GM12878 (cell line): ENCODE measurements at regions not wholly inside any gene's neighbourhood (a gene's known extent, or its start where the extent isn't known, plus 50 kb on each side); places are given as distances from the start of the nearest gene placed in this dataset.

Experiments
- ATAC-seq: fragments of 200-7000 bp; cut with Tn5 transposase; 3 replicates; pipeline ENCODE4 v1.9.1; 2020; ENCODE audit warnings: mild to moderate bottlenecking, moderate library complexity
- BruUV-seq: library from RNA; stranded (reverse); fragments of 400-500 nt; replicated peaks from 2 replicates; lab custom pipeline; 2021; lab: Mats Ljungman, UMichigan
- CTCF ChIA-PET: fragments of 300-600 bp; sonication (Branson Sonifier 250); formaldehyde crosslinking; extraction: SDS; loops from one replicate; lab custom pipeline; 2021; ENCODE audit warnings: inconsistent platforms; lab: Yijun Ruan, JAX
- POLR2A ChIA-PET: fragments of 350-600 bp; formaldehyde crosslinking; extraction: SDS; loops from one replicate; lab custom pipeline; 2021; ENCODE audit warnings: inconsistent platforms; lab: Charles Lee
- RAD21 ChIA-PET: fragments of 300-600 bp; sonication (Branson Sonifier 250); formaldehyde crosslinking; loops from one replicate; lab custom pipeline; 2023; ENCODE audit warnings: antibody characterized with exemption; ENCODE audit not compliant: unreplicated experiment; lab: Charles Lee
- SMC1A ChIA-PET: fragments of 300-600 bp; sonication (Branson Sonifier 250); formaldehyde crosslinking; loops from one replicate; lab custom pipeline; 2023; ENCODE audit not compliant: unreplicated experiment, uncharacterized antibody; lab: Charles Lee
- DNase-seq: peaks from one replicate; pipeline ENCODE4 v3.0.0-alpha.2; 2011; ENCODE audit warnings: low read depth, low spot score
- FAIRE-seq: peaks from 3 replicates; lab custom pipeline; 2011; peaks lifted over from hg19 to GRCh38; lab: Jason Lieb, UNC
- H2AFZ ChIP-seq: 2 replicates; pipeline ENCODE4 v1.6.0; 2011; ENCODE audit warnings: low read depth, low read length, control low read depth; ENCODE audit not compliant: control insufficient read depth
- H3K27ac ChIP-seq: 2 replicates; pipeline ENCODE4 v1.5.1; 2011; ENCODE audit warnings: control low read depth; ENCODE audit not compliant: control insufficient read depth, insufficient read depth
- H3K27me3 ChIP-seq, 2 experiments: replicated peaks in 1 of 2; 2 replicates each; pipeline versions ENCODE4 v1.6.0 to v1.6.1; 2011; ENCODE audit warnings: low read length in 1 of 2; ENCODE audit not compliant: control insufficient read depth in 2 of 2, insufficient read depth in 2 of 2
- H3K36me3 ChIP-seq, 2 experiments: 2 replicates each; pipeline ENCODE4 v1.5.1; 2011; ENCODE audit warnings: low read length in 1 of 2; ENCODE audit not compliant: control insufficient read depth in 2 of 2, insufficient read depth in 2 of 2
- H3K4me1 ChIP-seq: 2 replicates; pipeline ENCODE4 v1.6.1; 2011; ENCODE audit warnings: mild to moderate bottlenecking, low read length, moderate library complexity, mixed read lengths; ENCODE audit not compliant: control insufficient read depth, insufficient read depth
- H3K4me2 ChIP-seq: 2 replicates; pipeline ENCODE4 v1.6.0; 2011; ENCODE audit warnings: control low read depth; ENCODE audit not compliant: control insufficient read depth, insufficient read depth
- H3K4me3 ChIP-seq: fragments of 200-600 bp; sonication (generic); 2 replicates; pipeline ENCODE4 v1.5.1; 2016
- H3K79me2 ChIP-seq: 2 replicates; pipeline ENCODE4 v1.6.0; 2011; ENCODE audit warnings: low read length; ENCODE audit not compliant: control insufficient read depth, insufficient read depth
- H3K9ac ChIP-seq: 2 replicates; pipeline ENCODE4 v1.8.0; 2011; ENCODE audit warnings: low read length, control low read depth, mixed read lengths; ENCODE audit not compliant: control insufficient read depth, insufficient read depth
- H3K9me3 ChIP-seq: replicated peaks from 3 replicates; pipeline ENCODE4 v1.5.1; 2011; ENCODE audit warnings: mild to moderate bottlenecking, low read length; ENCODE audit not compliant: control insufficient read depth, insufficient read depth
- H4K20me1 ChIP-seq: 2 replicates; pipeline ENCODE4 v1.6.0; 2011; ENCODE audit not compliant: control insufficient read depth, insufficient read depth
- E2F8 ChIP-seq: fragments of 450-650 bp; IDR thresholded peaks from 2 replicates; pipeline ENCODE4 v1.6.1; 2018; ENCODE audit warnings: mild to moderate bottlenecking, low read depth, moderate library complexity; ENCODE audit not compliant: partially characterized antibody
- HDAC6 ChIP-seq: fragments of 200-600 bp; sonication (generic); IDR thresholded peaks from one replicate; pipeline ENCODE4 v1.8.0; 2017; ENCODE audit warnings: antibody characterized with exemption; ENCODE audit not compliant: unreplicated experiment
- NFYA ChIP-seq: IDR thresholded peaks from 2 replicates; pipeline ENCODE4 v1.6.1; 2011; ENCODE audit warnings: low read depth, mild to moderate bottlenecking, low read length, improper control_type of control experiment, borderline replicate concordance
- NR2C1 ChIP-seq: fragments of 450-650 bp; IDR thresholded peaks from 2 replicates; pipeline ENCODE4 v1.6.1; 2017; ENCODE audit warnings: antibody characterized with exemption, mild to moderate bottlenecking, moderate library complexity
- POLR2AphosphoS5 ChIP-seq: IDR thresholded peaks from 2 replicates; pipeline ENCODE4 v1.6.1; 2011; ENCODE audit warnings: mild to moderate bottlenecking, low read length, inconsistent platforms
- SKIL ChIP-seq: fragments of 450-650 bp; IDR thresholded peaks from 2 replicates; pipeline ENCODE4 v1.6.1; 2017; ENCODE audit warnings: mild to moderate bottlenecking, low read depth, inconsistent platforms; ENCODE audit not compliant: poor library complexity, severe bottlenecking
- SMC3 ChIP-seq: IDR thresholded peaks from 2 replicates; pipeline ENCODE4 v1.6.1; 2011; ENCODE audit warnings: low read length, improper control_type of control experiment, borderline replicate concordance
- ZBTB4 ChIP-seq: fragments of 450-650 bp; formaldehyde crosslinking; IDR thresholded peaks from 2 replicates; pipeline ENCODE4 v1.4.0; 2022; ENCODE audit warnings: mild to moderate bottlenecking, moderate library complexity
- ZNF687 ChIP-seq: fragments of 450-650 bp; IDR thresholded peaks from 2 replicates; pipeline ENCODE4 v1.6.1; 2017; ENCODE audit warnings: mild to moderate bottlenecking, moderate library complexity
- ZSCAN29 ChIP-seq: fragments of 450-650 bp; IDR thresholded peaks from 2 replicates; pipeline ENCODE4 v1.6.1; 2017; ENCODE audit warnings: mild to moderate bottlenecking, moderate library complexity
- WGBS: methylation state at CpG from one replicate; pipeline ENCODE4 v1.1.6; 2016; ENCODE audit warnings: low lambda C conversion rate; ENCODE audit not compliant: insufficient replicate concordance, insufficient coverage; ENCODE audit errors: missing lambda C conversion rate; 5-methylcytosine and 5-hydroxymethylcytosine counted together
- in situ Hi-C: fragments of 300-500 bp; cut with MboI; formaldehyde crosslinking; loops from 9 replicates; pipeline ENCODE4 v1.14.3; 2018; ENCODE audit warnings: mixed read lengths
- intact Hi-C: fragments of 100-400 bp; cut with micrococcal nuclease; formaldehyde crosslinking; loops from one replicate; pipeline ENCODE4 v1.14.2; 2022; ENCODE audit not compliant: unreplicated experiment

- no peaks in the 10 kb centered on the region for H3K9me3 ChIP-seq
- in situ Hi-C loops = no loop called here
- CTCF ChIA-PET = no interaction called here
- no peaks in the 10 kb centered on the region for H3K27me3 ChIP-seq
- FAIRE-seq = no peak
- POLR2A ChIA-PET = no interaction called here
- no peak for ATAC-seq
- RAD21 ChIA-PET = no interaction called here
- no peak for DNase-seq
- H3K9ac ChIP-seq = no peak overlapping the region
- H3K79me2 ChIP-seq = no peaks in the 10 kb centered on the region
- H3K4me2 ChIP-seq = no peak overlapping the region
- SMC1A ChIA-PET = no interaction called here
- no peaks in the 10 kb centered on the region for H4K20me1 ChIP-seq
- H3K36me3 ChIP-seq = no peaks in the 10 kb centered on the region
- intact Hi-C loops = no loop called here
- peaks cover 3% of the 10 kb centered on the region; the same call in 1 of the 2 replicates for H3K4me1 ChIP-seq
- BruUV-seq = no TSS peak
- no peak overlapping the region for H3K4me3 ChIP-seq
- WGBS = 93% methylated on average over 1 of the region's 1 CpG
- no peak overlapping the region for H2AFZ ChIP-seq
- no peak overlapping the region for H3K27ac ChIP-seq
- TF ChIP-seq ZNF687 = no peak
- no peak for TF ChIP-seq ZBTB4
- TF ChIP-seq POLR2AphosphoS5 = no peak
- no peak for TF ChIP-seq SMC3
- no peak for TF ChIP-seq E2F8
- no peak for TF ChIP-seq SKIL
- no peak for TF ChIP-seq NR2C1
- no peak for TF ChIP-seq ZSCAN29
- TF ChIP-seq HDAC6 = no peak
- no peak for TF ChIP-seq NFYA
Measured at GRCh38 chr5:173768891-173769290, 119.3 kb upstream of the CPEB4 start.
